SK-N-SH (cell line): ENCODE measurements at regions not wholly inside any gene's neighbourhood (a gene's known extent, or its start where the extent isn't known, plus 50 kb on each side); places are given as distances from the start of the nearest gene placed in this dataset.

Experiments used
- CTCF ChIA-PET: fragments of 300-600, 350-600 bp; formaldehyde crosslinking; extraction: SDS; loops from one replicate; lab custom pipeline; 2021; lab: Yijun Ruan, JAX
- POLR2A ChIA-PET: fragments of 350-600 bp; sonication (Branson Sonifier 250); formaldehyde crosslinking; extraction: SDS; loops from one replicate; lab custom pipeline; 2020; ENCODE audit warnings: antibody characterized with exemption, inconsistent platforms; lab: Yijun Ruan, JAX
- DNase-seq: peaks from one replicate; pipeline ENCODE4 v3.0.0; 2012
- H2AFZ ChIP-seq: fragments of 200-600 bp; sonication (generic); 2 replicates; pipeline ENCODE4 v1.8.1; 2016; ENCODE audit warnings: antibody characterized with exemption, mild to moderate bottlenecking, low read depth
- H3F3A ChIP-seq: fragments of 200-600 bp; sonication (generic); replicated peaks from 2 replicates; pipeline ENCODE3; 2016; ENCODE audit warnings: antibody characterized with exemption, mild to moderate bottlenecking; ENCODE audit not compliant: insufficient read depth
- H3K27ac ChIP-seq, 2 experiments: fragments of 200-500 bp in 1 of 2; fragments of 200-600 bp in 1 of 2; sonication (Bioruptor generic) in 1 of 2; sonication (generic), shearing (Covaris generic) in 1 of 2; 2 replicates each; pipeline versions ENCODE4 v1.5.1 to v1.6.1; 2014 to 2016; ENCODE audit warnings: low read depth in 2 of 2, inconsistent platforms in 1 of 2, low read length in 1 of 2, mild to moderate bottlenecking in 1 of 2, mixed read lengths in 1 of 2
- H3K27me3 ChIP-seq: fragments of 200-600 bp; sonication (generic), shearing (Covaris generic); 2 replicates; pipeline ENCODE4 v1.6.1; 2016; ENCODE audit warnings: mixed run types; ENCODE audit not compliant: insufficient read depth
- H3K36me3 ChIP-seq, 2 experiments: fragments of 200-500 bp in 1 of 2; fragments of 200-600 bp in 1 of 2; sonication (Bioruptor generic) in 1 of 2; sonication (generic) in 1 of 2; replicated peaks in 1 of 2; 2 replicates each; pipeline versions ENCODE3 to v1.5.1; 2014 to 2016; ENCODE audit warnings: low read length in 1 of 2, mild to moderate bottlenecking in 1 of 2; ENCODE audit not compliant: insufficient read depth in 2 of 2, control insufficient read depth in 1 of 2
- H3K4me1 ChIP-seq, 2 experiments: fragments of 200-500 bp in 1 of 2; fragments of 200-600 bp in 1 of 2; sonication (Bioruptor generic) in 1 of 2; sonication (generic), shearing (Covaris generic) in 1 of 2; 2 replicates each; pipeline versions ENCODE4 v1.5.1 to v1.6.1; 2014 to 2016; ENCODE audit warnings: low read depth in 1 of 2, low read length in 1 of 2, mixed run types in 1 of 2; ENCODE audit not compliant: insufficient read depth in 2 of 2, control insufficient read depth in 1 of 2
- H3K4me2 ChIP-seq: fragments of 200-600 bp; sonication (generic), shearing (Covaris generic); 2 replicates; pipeline ENCODE4 v1.6.1; 2017; ENCODE audit warnings: mixed run types
- H3K4me3 ChIP-seq, 2 experiments: fragments of 200-500 bp in 1 of 2; fragments of 200-600 bp in 1 of 2; sonication (Bioruptor generic) in 1 of 2; sonication (generic), shearing (Covaris generic) in 1 of 2; 2 replicates each; pipeline versions ENCODE4 v1.5.1 to v1.8.1; 2014 to 2016; ENCODE audit warnings: low read depth in 2 of 2, inconsistent platforms in 1 of 2, low read length in 1 of 2, mild to moderate bottlenecking in 1 of 2, mixed read lengths in 1 of 2, moderate library complexity in 1 of 2
- H3K79me2 ChIP-seq: fragments of 200-600 bp; sonication (generic); 2 replicates; pipeline ENCODE4 v1.8.1; 2017; ENCODE audit warnings: mild to moderate bottlenecking; ENCODE audit not compliant: insufficient read depth
- H3K9ac ChIP-seq: fragments of 200-600 bp; sonication (generic); 2 replicates; pipeline ENCODE4 v1.6.1; 2017; ENCODE audit warnings: mixed run types
- H3K9me2 ChIP-seq: fragments of 200-600 bp; sonication (generic); 2 replicates; pipeline ENCODE4 v1.6.1; 2017; ENCODE audit warnings: mixed run types
- H3K9me3 ChIP-seq: fragments of 200-600 bp; sonication (generic); 2 replicates; pipeline ENCODE4 v1.6.1; 2017; ENCODE audit warnings: mixed run types, mild to moderate bottlenecking, moderate library complexity
- H4K20me1 ChIP-seq: fragments of 200-600 bp; sonication (generic); 2 replicates; pipeline ENCODE4 v1.6.1; 2017; ENCODE audit warnings: mild to moderate bottlenecking, mixed run types; ENCODE audit not compliant: insufficient read depth
- EP300 ChIP-seq, 2 experiments: IDR thresholded peaks; 2 replicates each; pipeline versions ENCODE4 v1.4.0 to v1.6.1; 2012; ENCODE audit warnings: borderline replicate concordance in 1 of 2, low read depth in 1 of 2, low read length in 1 of 2
- FOSL2 ChIP-seq: IDR thresholded peaks from 2 replicates; pipeline ENCODE4 v1.4.0; 2012; ENCODE audit warnings: low read depth, mild to moderate bottlenecking, moderate library complexity, borderline replicate concordance
- FOXJ3 ChIP-seq: sonication (generic); formaldehyde crosslinking; IDR thresholded peaks from 2 replicates; pipeline ENCODE4 v1.5.1; 2020; ENCODE audit warnings: mild to moderate bottlenecking, missing genetic modification reagents
- FOXM1 ChIP-seq: IDR thresholded peaks from 2 replicates; pipeline ENCODE4 v1.4.0; 2012; ENCODE audit warnings: low read depth, mild to moderate bottlenecking
- JUND ChIP-seq: IDR thresholded peaks from 2 replicates; pipeline ENCODE4 v1.4.0; 2012
- MEF2A ChIP-seq: IDR thresholded peaks from 2 replicates; pipeline ENCODE4 v1.4.0; 2012; ENCODE audit warnings: low read depth, borderline replicate concordance
- MXI1 ChIP-seq: IDR thresholded peaks from 2 replicates; pipeline ENCODE4 v1.6.1; 2012; ENCODE audit warnings: mild to moderate bottlenecking, low read depth, low read length, improper control_type of control experiment
- NFIC ChIP-seq: IDR thresholded peaks from 2 replicates; pipeline ENCODE4 v1.4.0; 2012; ENCODE audit warnings: borderline replicate concordance
- NRF1 ChIP-seq: IDR thresholded peaks from 2 replicates; pipeline ENCODE4 v1.6.1; 2012; ENCODE audit warnings: low read depth, mild to moderate bottlenecking, low read length
- PBX3 ChIP-seq: IDR thresholded peaks from 2 replicates; pipeline ENCODE4; 2012
- POLR2AphosphoS5 ChIP-seq: IDR thresholded peaks from 2 replicates; pipeline ENCODE4 v1.6.1; 2012; ENCODE audit warnings: low read depth, low read length
- RAD21 ChIP-seq: IDR thresholded peaks from 2 replicates; pipeline ENCODE4 v1.6.1; 2012; ENCODE audit warnings: mild to moderate bottlenecking, low read length
- RFX5 ChIP-seq: IDR thresholded peaks from 2 replicates; pipeline ENCODE4 v1.6.1; 2012; ENCODE audit warnings: mild to moderate bottlenecking, improper control_type of control experiment, low read length
- RXRA ChIP-seq: IDR thresholded peaks from 2 replicates; pipeline ENCODE4 v1.4.0; 2012; ENCODE audit warnings: low read depth, mild to moderate bottlenecking, borderline replicate concordance
- TAF1 ChIP-seq: IDR thresholded peaks from 2 replicates; pipeline ENCODE4 v1.6.1; 2012; ENCODE audit warnings: low read depth, mild to moderate bottlenecking, low read length, moderate library complexity, borderline replicate concordance
- TEAD4 ChIP-seq: IDR thresholded peaks from 2 replicates; pipeline ENCODE4 v1.4.0; 2012; ENCODE audit warnings: mild to moderate bottlenecking, borderline replicate concordance; ENCODE audit not compliant: insufficient read depth
- USF1 ChIP-seq: IDR thresholded peaks from 2 replicates; pipeline ENCODE4 v1.4.0; 2012; ENCODE audit warnings: low read depth, borderline replicate concordance
- YY1 ChIP-seq: IDR thresholded peaks from 2 replicates; pipeline ENCODE4 v1.4.0; 2012; ENCODE audit warnings: low read depth, mild to moderate bottlenecking
- WGBS: methylation state at CpG from one replicate; pipeline ENCODE4 v1.1.6; 2017; ENCODE audit warnings: low lambda C conversion rate; 5-methylcytosine and 5-hydroxymethylcytosine counted together
- TF ChIP-seq, protein P1 (sequence below): IDR thresholded peaks from 2 replicates; pipeline ENCODE4 v1.4.0; 2012; ENCODE audit warnings: low read depth, borderline replicate concordance
- TF ChIP-seq, protein P2 (sequence below): IDR thresholded peaks from 2 replicates; pipeline ENCODE4 v1.6.1; 2012; ENCODE audit warnings: mild to moderate bottlenecking, low read depth, low read length, moderate library complexity

- no peak overlapping the region for H3K27ac ChIP-seq
- H3F3A ChIP-seq = no peaks in the 10 kb centered on the region
- ChIA-PET CTCF (no interaction called here), POLR2A (no interaction called here)
- no peaks in the 10 kb centered on the region for H3K9me2 ChIP-seq
- no peaks in the 10 kb centered on the region; the same call in none of the 2 replicates for H3K27me3 ChIP-seq
- H3K9ac ChIP-seq = no peak overlapping the region
- H3K4me3 ChIP-seq = no peak overlapping the region
- H3K4me1 ChIP-seq = no peaks in the 10 kb centered on the region
- no peak for TF ChIP-seq FOSL2
- no peak for TF ChIP-seq MXI1
- no peak for TF ChIP-seq USF1
- no peak for TF ChIP-seq RXRA
- TF ChIP-seq FOXJ3 (CRISPR knock-in tag) = no peak
- no peak for TF ChIP-seq RAD21
- no peak for TF ChIP-seq FOXM1
- no peak for TF ChIP-seq RFX5
- no peak for TF ChIP-seq JUND
- no peak for TF ChIP-seq POLR2AphosphoS5
- no peak for TF ChIP-seq YY1
- no peak for TF ChIP-seq TEAD4
- TF ChIP-seq TAF1 = no peak
- TF ChIP-seq PBX3 = no peak
- TF ChIP-seq EP300 (IDR thresholded peaks at IDR 0.05; ENCODE audit: borderline replicate concordance in 1 of 2, low read depth in 1 of 2, low read length in 1 of 2) = no peak
- TF ChIP-seq, protein P1, sequence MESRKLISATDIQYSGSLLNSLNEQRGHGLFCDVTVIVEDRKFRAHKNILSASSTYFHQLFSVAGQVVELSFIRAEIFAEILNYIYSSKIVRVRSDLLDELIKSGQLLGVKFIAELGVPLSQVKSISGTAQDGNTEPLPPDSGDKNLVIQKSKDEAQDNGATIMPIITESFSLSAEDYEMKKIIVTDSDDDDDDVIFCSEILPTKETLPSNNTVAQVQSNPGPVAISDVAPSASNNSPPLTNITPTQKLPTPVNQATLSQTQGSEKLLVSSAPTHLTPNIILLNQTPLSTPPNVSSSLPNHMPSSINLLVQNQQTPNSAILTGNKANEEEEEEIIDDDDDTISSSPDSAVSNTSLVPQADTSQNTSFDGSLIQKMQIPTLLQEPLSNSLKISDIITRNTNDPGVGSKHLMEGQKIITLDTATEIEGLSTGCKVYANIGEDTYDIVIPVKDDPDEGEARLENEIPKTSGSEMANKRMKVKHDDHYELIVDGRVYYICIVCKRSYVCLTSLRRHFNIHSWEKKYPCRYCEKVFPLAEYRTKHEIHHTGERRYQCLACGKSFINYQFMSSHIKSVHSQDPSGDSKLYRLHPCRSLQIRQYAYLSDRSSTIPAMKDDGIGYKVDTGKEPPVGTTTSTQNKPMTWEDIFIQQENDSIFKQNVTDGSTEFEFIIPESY = no peak
- TF ChIP-seq, protein P2, sequence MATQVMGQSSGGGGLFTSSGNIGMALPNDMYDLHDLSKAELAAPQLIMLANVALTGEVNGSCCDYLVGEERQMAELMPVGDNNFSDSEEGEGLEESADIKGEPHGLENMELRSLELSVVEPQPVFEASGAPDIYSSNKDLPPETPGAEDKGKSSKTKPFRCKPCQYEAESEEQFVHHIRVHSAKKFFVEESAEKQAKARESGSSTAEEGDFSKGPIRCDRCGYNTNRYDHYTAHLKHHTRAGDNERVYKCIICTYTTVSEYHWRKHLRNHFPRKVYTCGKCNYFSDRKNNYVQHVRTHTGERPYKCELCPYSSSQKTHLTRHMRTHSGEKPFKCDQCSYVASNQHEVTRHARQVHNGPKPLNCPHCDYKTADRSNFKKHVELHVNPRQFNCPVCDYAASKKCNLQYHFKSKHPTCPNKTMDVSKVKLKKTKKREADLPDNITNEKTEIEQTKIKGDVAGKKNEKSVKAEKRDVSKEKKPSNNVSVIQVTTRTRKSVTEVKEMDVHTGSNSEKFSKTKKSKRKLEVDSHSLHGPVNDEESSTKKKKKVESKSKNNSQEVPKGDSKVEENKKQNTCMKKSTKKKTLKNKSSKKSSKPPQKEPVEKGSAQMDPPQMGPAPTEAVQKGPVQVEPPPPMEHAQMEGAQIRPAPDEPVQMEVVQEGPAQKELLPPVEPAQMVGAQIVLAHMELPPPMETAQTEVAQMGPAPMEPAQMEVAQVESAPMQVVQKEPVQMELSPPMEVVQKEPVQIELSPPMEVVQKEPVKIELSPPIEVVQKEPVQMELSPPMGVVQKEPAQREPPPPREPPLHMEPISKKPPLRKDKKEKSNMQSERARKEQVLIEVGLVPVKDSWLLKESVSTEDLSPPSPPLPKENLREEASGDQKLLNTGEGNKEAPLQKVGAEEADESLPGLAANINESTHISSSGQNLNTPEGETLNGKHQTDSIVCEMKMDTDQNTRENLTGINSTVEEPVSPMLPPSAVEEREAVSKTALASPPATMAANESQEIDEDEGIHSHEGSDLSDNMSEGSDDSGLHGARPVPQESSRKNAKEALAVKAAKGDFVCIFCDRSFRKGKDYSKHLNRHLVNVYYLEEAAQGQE = no peak
- no peak for TF ChIP-seq NFIC
- no peak for TF ChIP-seq NRF1
- TF ChIP-seq MEF2A = no peak
- no peaks in the 10 kb centered on the region for H4K20me1 ChIP-seq
- no peaks in the 10 kb centered on the region for H3K9me3 ChIP-seq
- H3K79me2 ChIP-seq = no peaks in the 10 kb centered on the region
- WGBS = 2% methylated on average over 3 of the region's 3 CpGs
- no peak for DNase-seq
- no peaks in the 10 kb centered on the region for H3K36me3 ChIP-seq
- H2AFZ ChIP-seq = no peak overlapping the region
- no peak overlapping the region for H3K4me2 ChIP-seq
Measured at GRCh38 chr1:90435351-90435750, 281.8 kb downstream of the BARHL2 start.
